Activated T-helper 1 cell treated with anti-CD3 and anti-CD28 coated beads, Interleukin-2, amount 50 U/mL, for 16 hours (primary cell): ENCODE measurements at regions not wholly inside any gene's neighbourhood (a gene's known extent, or its start where the extent isn't known, plus 50 kb on each side); places are given as distances from the start of the nearest gene placed in this dataset.
"Not testable (repeated sequence)": the region's sequence is repeated elsewhere in the genome, so short reads cannot be mapped to it uniquely, and the experiment has no call there.

ENCODE experiments used
- DNase-seq, 2 donors: peaks; one replicate each; pipeline ENCODE4 v3.0.0-alpha.2; 2020; ENCODE audit warnings: low read depth in 1 of 2, low spot score in 1 of 2

GRCh38 chr20:53676519-53676822 is 82.8 kb upstream of the ZNF217 start:
- no peak for DNase-seq

GRCh38 chr20:53672484-53673129 is 79.0 kb upstream of the ZNF217 start:
- no peak for DNase-seq

GRCh38 chr20:53671370-53671769 is 77.7 kb upstream of the ZNF217 start:
- DNase-seq, result no peak

GRCh38 chr20:53669517-53670313 is 76.1 kb upstream of the ZNF217 start:
- not testable (repeated sequence) for DNase-seq

DNA sequence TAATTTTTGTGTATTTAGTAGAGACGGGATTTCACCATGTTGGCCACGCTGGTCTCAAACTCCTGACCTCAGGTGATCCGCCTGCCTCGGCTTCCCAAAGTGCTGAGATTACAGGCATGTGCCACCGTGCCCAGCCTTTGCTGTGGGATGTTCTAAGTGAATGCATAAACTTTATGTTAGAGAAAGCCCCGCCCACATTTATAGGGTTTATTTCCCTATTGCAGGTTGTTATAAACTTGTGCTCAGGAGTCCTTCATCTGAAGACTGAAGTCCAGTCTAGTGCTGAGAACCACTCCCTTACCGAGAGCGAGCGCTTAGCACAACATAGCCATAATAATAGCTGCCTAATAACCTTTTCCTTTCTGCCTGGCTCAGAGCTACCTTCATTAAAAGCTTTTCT is 75.4 kb upstream of the ZNF217 start:
- DNase-seq, result no peak

- DNase-seq, result no peak
Observed at GRCh38 chr20:53666144-53666543, 72.5 kb upstream of the ZNF217 start.

GRCh38 chr20:53664121-53664520 is 70.5 kb upstream of the ZNF217 start:
- DNase-seq, result no peak

DNA sequence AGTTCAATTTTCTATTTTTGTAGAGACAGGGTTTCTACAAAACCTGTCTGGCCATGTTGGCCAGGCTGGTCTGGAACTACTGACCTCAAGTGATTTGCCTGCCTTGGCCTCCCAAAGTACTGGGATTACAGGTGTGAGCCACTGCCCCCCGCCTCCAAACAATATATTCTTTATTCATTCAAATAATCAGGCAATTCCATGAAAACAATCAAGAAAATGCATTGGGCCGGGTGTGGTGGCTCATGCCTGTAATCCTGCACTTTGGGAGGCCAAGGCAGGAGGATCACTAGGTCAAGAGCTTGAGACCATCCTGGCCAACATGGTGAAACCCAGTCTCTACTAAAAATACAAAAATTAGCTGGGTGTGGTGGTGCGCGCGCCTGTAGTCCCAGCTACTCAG is 69.9 kb upstream of the ZNF217 start:
- not testable (repeated sequence) for DNase-seq

DNA sequence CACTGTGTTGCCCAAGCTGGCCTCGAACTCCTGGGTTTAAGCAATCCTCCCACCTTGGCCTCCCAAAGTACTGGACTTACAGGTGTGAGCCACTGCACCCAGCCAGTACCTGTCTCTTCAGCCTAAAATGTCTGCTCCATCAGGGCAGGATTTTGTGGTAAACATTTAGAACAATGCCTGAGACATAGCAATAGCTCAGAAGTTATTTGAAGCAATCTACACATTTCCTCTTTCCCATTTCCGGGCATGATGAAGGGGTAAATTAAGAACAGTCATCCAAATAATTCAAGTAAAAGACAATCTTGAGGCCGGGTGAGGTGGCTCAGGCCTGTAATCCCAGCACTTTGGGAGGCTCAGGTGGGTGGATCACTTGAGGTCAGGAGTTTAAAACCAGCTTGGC is 69.0 kb upstream of the ZNF217 start:
- no peak for DNase-seq

GRCh38 chr20:53660947-53661381 is 67.3 kb upstream of the ZNF217 start:
- DNase-seq, result no peak

DNA sequence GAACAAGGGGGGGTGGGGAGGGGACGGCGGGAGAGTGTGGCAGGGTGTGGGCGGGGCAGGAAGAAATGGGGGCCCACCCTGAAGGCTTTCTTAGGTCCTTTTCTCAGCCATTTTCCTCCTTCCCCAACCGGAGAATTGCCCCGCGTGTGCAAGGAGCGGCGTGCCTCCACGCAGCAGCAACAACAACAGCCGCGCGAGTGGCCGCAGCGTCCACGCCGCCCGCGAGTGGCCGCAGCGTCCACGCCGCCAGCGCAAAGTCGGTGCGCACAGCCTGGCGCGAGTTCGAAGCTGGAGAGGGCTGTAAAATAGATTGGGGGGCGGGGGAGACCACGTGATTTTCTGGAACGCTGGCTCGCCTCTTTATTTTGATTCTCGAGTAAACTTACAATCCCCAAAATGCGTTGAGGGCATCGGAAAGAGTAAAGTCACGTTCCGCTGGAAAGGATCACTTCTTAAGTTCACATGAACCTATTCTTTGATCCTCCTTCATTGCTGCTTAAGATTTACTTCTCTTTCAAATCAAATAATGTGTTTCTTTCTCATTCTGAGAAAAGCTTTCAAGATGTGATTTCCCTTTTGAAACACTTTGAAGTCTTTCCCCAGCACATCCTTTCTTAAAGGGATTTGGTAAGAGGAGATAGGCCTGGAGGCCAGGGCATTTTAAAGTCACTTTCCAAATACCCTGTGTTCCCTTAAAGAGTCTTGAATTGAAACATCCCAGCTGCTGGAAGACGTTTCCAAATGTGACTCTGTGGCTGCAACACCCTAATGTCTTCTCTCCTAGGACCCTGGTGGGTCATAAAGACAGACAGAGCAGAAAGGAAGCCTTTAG is 66.7 kb upstream of the ZNF217 start:
- DNase-seq, result no peak

DNA sequence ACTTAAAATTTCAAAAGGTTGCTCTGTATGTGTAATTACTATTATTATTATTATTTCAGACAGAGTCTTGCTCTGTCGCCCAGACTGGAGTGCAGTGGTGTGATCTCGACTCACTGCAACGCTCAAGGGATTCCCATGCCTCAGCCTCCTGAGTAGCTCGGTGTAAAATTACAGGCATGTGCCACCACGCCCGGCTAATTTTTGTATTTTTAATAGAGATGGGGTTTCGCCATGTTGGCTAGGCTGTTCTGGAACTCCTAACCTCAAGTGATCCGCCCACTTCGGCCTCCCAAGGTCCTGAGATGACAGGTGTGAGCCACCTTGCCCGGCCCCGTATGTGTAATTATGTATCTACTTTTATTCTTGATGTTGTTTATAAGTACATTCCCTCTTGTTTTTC is 65.3 kb upstream of the ZNF217 start:
- no peak for DNase-seq

- DNase-seq, result no peak
Observed at GRCh38 chr20:53658322-53658721, 64.7 kb upstream of the ZNF217 start.

- no peak for DNase-seq
Observed at GRCh38 chr20:53657732-53658131, 64.1 kb upstream of the ZNF217 start.

DNA sequence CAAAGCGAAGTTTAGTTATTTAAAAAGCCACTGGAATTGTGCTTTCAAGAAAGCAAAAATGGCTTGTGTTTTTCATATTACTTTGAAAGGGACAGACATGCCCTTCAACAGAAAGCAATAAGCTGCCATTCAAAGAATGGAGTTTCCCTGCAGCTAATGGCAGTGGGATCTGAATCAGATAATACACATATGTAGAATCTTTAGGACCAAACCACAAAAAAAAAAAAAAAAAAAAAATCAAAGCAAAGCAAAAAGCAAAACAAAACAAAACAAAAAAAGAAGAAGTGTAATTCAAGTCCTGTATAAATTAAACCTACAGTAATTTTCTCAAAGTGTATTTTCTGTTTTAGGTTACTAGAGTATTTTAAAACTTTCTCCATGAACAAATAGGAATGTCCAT is 63.6 kb upstream of the ZNF217 start:
- no peak for DNase-seq

GRCh38 chr20:53656293-53657202 is 62.9 kb upstream of the ZNF217 start:
- no peak for DNase-seq

GRCh38 chr20:53655625-53656292 is 62.1 kb upstream of the ZNF217 start:
- DNase-seq, result no peak

GRCh38 chr20:53654932-53655624 is 61.4 kb upstream of the ZNF217 start:
- no peak for DNase-seq

DNA sequence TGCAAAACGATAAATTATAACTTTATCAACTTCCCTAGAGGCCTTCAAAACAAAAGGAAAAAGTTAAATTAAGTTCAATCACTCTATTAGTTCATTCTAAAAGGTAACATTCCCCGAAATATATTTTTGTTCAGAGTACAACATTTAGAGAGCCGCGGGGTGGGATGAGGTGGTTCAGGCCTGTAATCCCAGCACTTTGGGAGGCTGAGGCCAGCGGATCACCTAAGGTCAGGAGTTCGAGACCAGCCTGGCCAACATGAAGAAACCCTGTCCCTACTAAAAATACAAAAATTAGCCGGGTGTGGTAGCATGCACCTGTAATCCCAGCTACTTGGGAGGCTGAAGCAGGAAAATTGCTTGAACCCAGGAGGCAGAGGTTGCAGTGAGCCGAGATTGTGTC is 60.9 kb upstream of the ZNF217 start:
- DNase-seq, result not testable (repeated sequence)
